HG03066 (cell line): ENCODE measurements at regions not wholly inside any gene's neighbourhood (a gene's known extent, or its start where the extent isn't known, plus 50 kb on each side); places are given as distances from the start of the nearest gene placed in this dataset.
A peak's percentile ranks its signal among the peaks of the same experiment; 100 is the strongest.

Experiments
- ATAC-seq: cut with Tn5 transposase; IDR thresholded peaks from one replicate; pipeline ENCODE4 v1.9.1; 2021; ENCODE audit warnings: low read depth; ENCODE audit not compliant: unreplicated experiment

- ATAC-seq: no peak
Observed at GRCh38 chr11:87443707-87444106, 406.0 kb downstream of the TMEM135 start.

- ATAC-seq: no peak
Observed at GRCh38 chr11:87440076-87440770, 402.5 kb downstream of the TMEM135 start.

- ATAC-seq: no peak
Observed at GRCh38 chr11:87438416-87438815, 400.7 kb downstream of the TMEM135 start.

- ATAC-seq: no peak
Observed at GRCh38 chr11:87437844-87438223, 400.1 kb downstream of the TMEM135 start.

GRCh38 chr11:87437133-87437843 is 399.6 kb downstream of the TMEM135 start:
- ATAC-seq: no peak

- ATAC-seq: no peak
Observed at GRCh38 chr11:87432022-87432421, 394.3 kb downstream of the TMEM135 start.

- ATAC-seq: no peak
Observed at GRCh38 chr11:87431392-87431791, 393.7 kb downstream of the TMEM135 start.

- ATAC-seq: no peak
Observed at GRCh38 chr11:87430821-87431220, 393.1 kb downstream of the TMEM135 start.

GRCh38 chr11:87429996-87430395 is 392.3 kb downstream of the TMEM135 start:
- no peak for ATAC-seq

- ATAC-seq: no peak
Observed at GRCh38 chr11:87428266-87428665, 390.5 kb downstream of the TMEM135 start.

GRCh38 chr11:87425943-87426342 is 388.2 kb downstream of the TMEM135 start:
- ATAC-seq: no peak

GRCh38 chr11:87425391-87425790 is 387.7 kb downstream of the TMEM135 start:
- no peak for ATAC-seq

- no peak for ATAC-seq
Observed at GRCh38 chr11:87423161-87423560, 385.4 kb downstream of the TMEM135 start.

- no peak for ATAC-seq
Observed at GRCh38 chr11:87422566-87422965, 384.8 kb downstream of the TMEM135 start.

- peak; percentile 75 for ATAC-seq
Observed at GRCh38 chr11:87421422-87421821, 383.7 kb downstream of the TMEM135 start.

- ATAC-seq: no peak
Observed at GRCh38 chr11:87417951-87418350, 380.2 kb downstream of the TMEM135 start.

GRCh38 chr11:87405843-87406242 is 368.1 kb downstream of the TMEM135 start:
- no peak for ATAC-seq

- ATAC-seq: no peak
Observed at GRCh38 chr11:87405356-87405755, 367.6 kb downstream of the TMEM135 start.

GRCh38 chr11:87401653-87402052 is 363.9 kb downstream of the TMEM135 start:
- no peak for ATAC-seq

- no peak for ATAC-seq
Observed at GRCh38 chr11:87399341-87399740, 361.6 kb downstream of the TMEM135 start.

- ATAC-seq: no peak
Observed at GRCh38 chr11:87398931-87399330, 361.2 kb downstream of the TMEM135 start.
